GM23248 (cell line): ENCODE measurements at regions not wholly inside any gene's neighbourhood (a gene's known extent, or its start where the extent isn't known, plus 50 kb on each side); places are given as distances from the start of the nearest gene placed in this dataset.

ENCODE experiments used
- DNase-seq: peaks from one replicate; pipeline ENCODE4 v3.0.0-alpha.2; 2015
- H2AFZ ChIP-seq: fragments of 200-600 bp; sonication (generic); 2 replicates; pipeline ENCODE4 v1.6.1; 2016; ENCODE audit warnings: antibody characterized with exemption
- H3F3A ChIP-seq: fragments of 200-600 bp; sonication (generic); 2 replicates; pipeline ENCODE4 v1.6.1; 2016; ENCODE audit warnings: mild to moderate bottlenecking, antibody characterized with exemption, mixed run types; ENCODE audit not compliant: insufficient read depth
- H3K27ac ChIP-seq: fragments of 200-600 bp; sonication (generic); 2 replicates; pipeline ENCODE4 v1.5.1; 2016; ENCODE audit warnings: mild to moderate bottlenecking
- H3K27me3 ChIP-seq: fragments of 200-600 bp; sonication (generic); replicated peaks from 2 replicates; pipeline ENCODE4 v1.6.1; 2016; ENCODE audit warnings: mild to moderate bottlenecking; ENCODE audit not compliant: insufficient read depth
- H3K36me3 ChIP-seq: fragments of 200-600 bp; sonication (generic); 2 replicates; pipeline ENCODE4 v1.6.1; 2016; ENCODE audit warnings: low read depth, mild to moderate bottlenecking
- H3K4me1 ChIP-seq: fragments of 200-600 bp; sonication (generic); 2 replicates; pipeline ENCODE4 v1.6.1; 2016; ENCODE audit warnings: mild to moderate bottlenecking; ENCODE audit not compliant: insufficient read depth
- H3K4me2 ChIP-seq: fragments of 200-600 bp; sonication (generic); one replicate; pipeline ENCODE4 v1.6.1; 2016; ENCODE audit warnings: mild to moderate bottlenecking; ENCODE audit not compliant: unreplicated experiment
- H3K4me3 ChIP-seq: fragments of 200-600 bp; sonication (generic); 2 replicates; pipeline ENCODE4 v1.5.1; 2016; ENCODE audit warnings: mild to moderate bottlenecking
- H3K79me2 ChIP-seq: fragments of 200-600 bp; sonication (generic); 2 replicates; pipeline ENCODE4 v1.6.1; 2016; ENCODE audit warnings: mild to moderate bottlenecking; ENCODE audit not compliant: insufficient read depth
- H3K9ac ChIP-seq: fragments of 200-600 bp; sonication (generic); 2 replicates; pipeline ENCODE4 v1.6.1; 2016; ENCODE audit warnings: mild to moderate bottlenecking
- H3K9me2 ChIP-seq: fragments of 200-600 bp; sonication (generic); 2 replicates; pipeline ENCODE4 v1.6.1; 2016; ENCODE audit warnings: mixed run types, mild to moderate bottlenecking, moderate library complexity; ENCODE audit not compliant: insufficient read depth
- H3K9me3 ChIP-seq: fragments of 200-600 bp; sonication (generic); one replicate; pipeline ENCODE4 v1.6.1; 2017; ENCODE audit warnings: low read depth
- H4K20me1 ChIP-seq: fragments of 200-600 bp; sonication (generic); 2 replicates; pipeline ENCODE4 v1.6.0; 2016; ENCODE audit not compliant: insufficient read depth
- EZH2 ChIP-seq: fragments of 200-600 bp; sonication (generic); IDR thresholded peaks from 2 replicates; pipeline ENCODE4 v1.6.1; 2018; ENCODE audit warnings: antibody characterized with exemption, mild to moderate bottlenecking; ENCODE audit not compliant: insufficient read depth, poor library complexity, severe bottlenecking
- EZH2phosphoT487 ChIP-seq: fragments of 200-600 bp; sonication (generic); IDR thresholded peaks from 2 replicates; pipeline ENCODE4 v1.6.1; 2018; ENCODE audit warnings: antibody characterized with exemption, moderate library complexity, mild to moderate bottlenecking, low read depth; ENCODE audit not compliant: insufficient read depth
- WGBS, 2 experiments: methylation state at CpG; one replicate each; pipeline ENCODE4 v1.1.6; 2015 to 2017; ENCODE audit warnings: low lambda C conversion rate in 2 of 2, low coverage in 1 of 2; ENCODE audit errors: missing lambda C conversion rate in 2 of 2; 5-methylcytosine and 5-hydroxymethylcytosine counted together
- in situ Hi-C: fragments of 300-500 bp; cut with MboI; formaldehyde crosslinking; loops from 2 replicates; pipeline ENCODE4 v1.15.0; 2020

- Histone ChIP-seq H2AFZ (no peak overlapping the region), H3F3A (no peaks in the 10 kb centered on the region), H3K27me3 (no peaks in the 10 kb centered on the region), H3K27ac (no peak overlapping the region), H3K9ac (no peak overlapping the region), H3K9me2 (no peaks in the 10 kb centered on the region), H3K4me3 (no peak overlapping the region), H3K36me3 (no peaks in the 10 kb centered on the region), H3K4me2 (no peak overlapping the region), H3K79me2 (no peaks in the 10 kb centered on the region), H3K4me1 (no peaks in the 10 kb centered on the region), H4K20me1 (no peaks in the 10 kb centered on the region), H3K9me3 (peaks cover 5% of the 10 kb centered on the region)
- TF ChIP-seq EZH2, result no peak
- TF ChIP-seq EZH2phosphoT487, result no peak
- no peak for DNase-seq
- in situ Hi-C loops, result no loop called here
- WGBS, 2 experiments, result 55 to 69% methylated on average over 7 of the region's 7 CpGs
Observed at GRCh38 chr21:41582866-41583265, 74.9 kb upstream of the TMPRSS2 start.

GRCh38 chr21:41582298-41582840 is 74.4 kb upstream of the TMPRSS2 start:
- Histone ChIP-seq H3F3A (no peaks in the 10 kb centered on the region), H4K20me1 (no peaks in the 10 kb centered on the region), H3K4me3 (no peak overlapping the region), H3K9me2 (no peaks in the 10 kb centered on the region), H3K27me3 (no peaks in the 10 kb centered on the region), H3K27ac (no peak overlapping the region), H3K9ac (no peak overlapping the region), H3K4me2 (no peak overlapping the region), H3K4me1 (no peaks in the 10 kb centered on the region), H3K79me2 (no peaks in the 10 kb centered on the region), H2AFZ (no peak overlapping the region), H3K36me3 (no peaks in the 10 kb centered on the region), H3K9me3 (peaks cover 7% of the 10 kb centered on the region)
- WGBS, 2 experiments, result 57 to 63% methylated on average over 7 of the region's 7 CpGs
- TF ChIP-seq EZH2phosphoT487, result no peak
- no peak for TF ChIP-seq EZH2
- in situ Hi-C loops, result no loop called here
- DNase-seq, result no peak

GRCh38 chr21:41581592-41582228 is 73.8 kb upstream of the TMPRSS2 start:
- 80 to 82% methylated on average over 16 of the region's 16 CpGs for WGBS, 2 experiments
- H3K9me2 ChIP-seq, result no peaks in the 10 kb centered on the region
- no peaks in the 10 kb centered on the region for H3K36me3 ChIP-seq

GRCh38 chr21:41580758-41581554 is 73.0 kb upstream of the TMPRSS2 start:
- no peaks in the 10 kb centered on the region for H3K27me3 ChIP-seq
- H3F3A ChIP-seq, result no peaks in the 10 kb centered on the region
- H3K4me2 ChIP-seq, result no peak overlapping the region
- H3K27ac ChIP-seq, result no peak overlapping the region
- H3K9me3 ChIP-seq, result peaks cover 7% of the 10 kb centered on the region
- H3K79me2 ChIP-seq, result no peaks in the 10 kb centered on the region
- no peak overlapping the region for H2AFZ ChIP-seq
- H4K20me1 ChIP-seq, result no peaks in the 10 kb centered on the region
- DNase-seq, result no peak
- TF ChIP-seq EZH2 (no peak), EZH2phosphoT487 (no peak)
- H3K9ac ChIP-seq, result no peak overlapping the region
- no peaks in the 10 kb centered on the region for H3K36me3 ChIP-seq
- no peaks in the 10 kb centered on the region for H3K9me2 ChIP-seq
- 67 to 70% methylated on average over 13 of the region's 13 CpGs for WGBS, 2 experiments
- no peak overlapping the region for H3K4me3 ChIP-seq
- in situ Hi-C loops, result no loop called here
- no peaks in the 10 kb centered on the region for H3K4me1 ChIP-seq

More at GRCh38 chr21:41581592-41582228, 73.8 kb upstream of the TMPRSS2 start:
- Histone ChIP-seq H3K27me3 (no peaks in the 10 kb centered on the region), H3K4me3 (no peak overlapping the region), H3K79me2 (no peaks in the 10 kb centered on the region), H4K20me1 (no peaks in the 10 kb centered on the region), H3K4me2 (no peak overlapping the region), H3K27ac (no peak overlapping the region), H3F3A (no peaks in the 10 kb centered on the region), H3K9me3 (peaks cover 7% of the 10 kb centered on the region), H3K4me1 (no peaks in the 10 kb centered on the region), H3K9ac (no peak overlapping the region), H2AFZ (no peak overlapping the region)
- TF ChIP-seq EZH2phosphoT487, result no peak
- no peak for TF ChIP-seq EZH2
- no peak for DNase-seq
- in situ Hi-C loops, result no loop called here
